ENCODE measurements at regions not wholly inside any gene's neighbourhood (a gene's known extent, or its start where the extent isn't known, plus 50 kb on each side); places are given as distances from the start of the nearest gene placed in this dataset.

DNA sequence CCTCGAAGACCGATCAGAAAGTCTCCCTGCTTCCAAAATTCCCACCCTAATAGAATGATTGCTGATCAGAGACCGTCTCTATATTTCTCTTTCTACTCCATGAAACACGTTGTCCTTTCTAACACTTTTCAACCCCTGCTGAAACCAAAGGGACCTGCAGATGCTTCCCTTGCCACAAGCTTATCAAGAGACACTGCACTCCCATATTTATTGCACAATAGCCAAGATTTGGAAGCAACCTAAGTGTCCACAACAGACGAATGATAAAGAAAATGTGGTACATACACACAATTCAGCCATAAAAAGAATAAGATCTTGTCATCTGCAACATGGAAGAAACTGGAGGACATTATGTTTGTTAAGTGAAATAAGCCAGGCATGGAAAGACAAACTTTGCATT, 125.1 kb downstream of the FOXD1 start:
- DNase-seq = no peak
- intact Hi-C loops (cut with micrococcal nuclease) = no loop called here
- no peaks in the 10 kb centered on the region for H3K9me3 ChIP-seq (replicated peaks)
- peaks cover 83% of the 10 kb centered on the region for H3K27me3 ChIP-seq (ENCODE audit: low read depth)
- H3K4me3 ChIP-seq = no peak overlapping the region
- H3K27ac ChIP-seq (replicated peaks) = no peak overlapping the region
- H3K4me1 ChIP-seq = no peaks in the 10 kb centered on the region
- H3K36me3 ChIP-seq = no peaks in the 10 kb centered on the region
- TF ChIP-seq, protein P1, sequence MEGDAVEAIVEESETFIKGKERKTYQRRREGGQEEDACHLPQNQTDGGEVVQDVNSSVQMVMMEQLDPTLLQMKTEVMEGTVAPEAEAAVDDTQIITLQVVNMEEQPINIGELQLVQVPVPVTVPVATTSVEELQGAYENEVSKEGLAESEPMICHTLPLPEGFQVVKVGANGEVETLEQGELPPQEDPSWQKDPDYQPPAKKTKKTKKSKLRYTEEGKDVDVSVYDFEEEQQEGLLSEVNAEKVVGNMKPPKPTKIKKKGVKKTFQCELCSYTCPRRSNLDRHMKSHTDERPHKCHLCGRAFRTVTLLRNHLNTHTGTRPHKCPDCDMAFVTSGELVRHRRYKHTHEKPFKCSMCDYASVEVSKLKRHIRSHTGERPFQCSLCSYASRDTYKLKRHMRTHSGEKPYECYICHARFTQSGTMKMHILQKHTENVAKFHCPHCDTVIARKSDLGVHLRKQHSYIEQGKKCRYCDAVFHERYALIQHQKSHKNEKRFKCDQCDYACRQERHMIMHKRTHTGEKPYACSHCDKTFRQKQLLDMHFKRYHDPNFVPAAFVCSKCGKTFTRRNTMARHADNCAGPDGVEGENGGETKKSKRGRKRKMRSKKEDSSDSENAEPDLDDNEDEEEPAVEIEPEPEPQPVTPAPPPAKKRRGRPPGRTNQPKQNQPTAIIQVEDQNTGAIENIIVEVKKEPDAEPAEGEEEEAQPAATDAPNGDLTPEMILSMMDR (IDR thresholded peaks at IDR 0.05; ENCODE audit: borderline replicate concordance) = no peak

DNA sequence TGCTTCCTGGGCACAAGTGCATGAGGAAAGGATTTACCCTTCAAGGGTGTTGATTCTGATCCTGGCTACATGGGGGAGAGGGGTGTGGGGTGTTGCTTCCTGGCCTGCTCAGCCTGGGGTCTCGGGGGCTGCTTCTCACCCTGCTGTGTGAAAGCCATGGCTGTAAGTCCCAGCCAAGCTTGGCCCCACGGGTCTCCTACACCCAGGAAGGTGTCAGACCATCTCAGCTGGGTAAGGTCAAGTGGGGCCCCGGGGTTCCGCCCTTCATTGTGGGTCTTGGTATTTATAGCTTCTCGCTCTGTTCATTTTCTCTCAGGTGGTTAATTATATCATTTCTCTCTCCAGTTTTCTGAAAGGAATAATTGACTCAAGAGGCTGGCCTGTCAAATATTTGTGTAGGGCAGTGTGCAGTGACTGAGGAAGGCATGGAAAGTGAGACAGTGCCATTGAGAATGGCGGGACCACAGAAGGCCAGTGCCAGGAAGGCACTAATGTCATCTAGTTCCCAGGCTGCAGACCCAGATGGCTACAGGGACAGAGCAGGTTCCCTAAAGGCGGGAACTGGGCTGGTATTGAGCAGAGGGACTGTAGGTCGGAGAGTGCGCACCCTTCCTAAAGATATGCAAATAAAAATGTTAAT, 126.0 kb downstream of the FOXD1 start:
- Histone ChIP-seq H3K4me3 (no peak overlapping the region), H3K4me1 (no peaks in the 10 kb centered on the region), H3K9me3 (replicated peaks) (no peaks in the 10 kb centered on the region), H3K36me3 (no peaks in the 10 kb centered on the region), H3K27me3 (ENCODE audit: low read depth) (peaks cover 93% of the 10 kb centered on the region), H3K27ac (replicated peaks) (no peak overlapping the region)
- intact Hi-C loops (cut with micrococcal nuclease) = no loop called here
- TF ChIP-seq, protein P1 (IDR thresholded peaks at IDR 0.05; ENCODE audit: borderline replicate concordance) = no peak
- DNase-seq = no peak

DNA sequence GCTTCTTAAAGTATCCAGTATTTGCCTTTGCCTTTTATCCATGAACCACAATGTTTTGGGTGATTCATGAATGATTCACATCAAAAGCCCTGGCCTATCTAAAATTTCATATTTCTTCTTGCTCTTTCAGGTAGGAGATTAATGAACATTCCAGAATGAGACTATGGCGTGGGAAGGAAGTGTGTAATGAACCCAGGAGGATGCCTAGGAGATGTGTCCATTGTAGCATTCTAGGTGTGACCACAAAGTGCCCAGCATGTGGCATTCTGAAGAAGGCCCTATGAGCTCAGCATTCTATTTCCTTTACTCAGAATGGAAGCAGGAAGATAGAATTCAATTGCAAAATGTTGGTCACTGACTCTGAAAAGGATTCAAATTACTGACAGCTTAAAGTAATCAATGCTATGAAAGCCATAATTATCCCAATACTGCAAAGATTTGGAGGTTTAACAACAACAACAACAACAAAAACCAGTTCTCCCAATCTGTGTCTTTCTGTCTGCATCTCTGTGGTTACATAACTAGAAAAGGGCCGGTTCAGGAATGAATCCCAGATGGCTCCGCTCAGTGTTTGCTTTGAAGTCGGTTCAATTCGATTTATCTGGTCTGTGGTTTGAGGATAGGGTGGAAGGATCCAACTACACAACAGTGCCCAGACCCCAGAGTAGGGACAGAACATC, 126.7 kb downstream of the FOXD1 start:
- intact Hi-C loops (cut with micrococcal nuclease) = no loop called here
- DNase-seq = no peak

DNA sequence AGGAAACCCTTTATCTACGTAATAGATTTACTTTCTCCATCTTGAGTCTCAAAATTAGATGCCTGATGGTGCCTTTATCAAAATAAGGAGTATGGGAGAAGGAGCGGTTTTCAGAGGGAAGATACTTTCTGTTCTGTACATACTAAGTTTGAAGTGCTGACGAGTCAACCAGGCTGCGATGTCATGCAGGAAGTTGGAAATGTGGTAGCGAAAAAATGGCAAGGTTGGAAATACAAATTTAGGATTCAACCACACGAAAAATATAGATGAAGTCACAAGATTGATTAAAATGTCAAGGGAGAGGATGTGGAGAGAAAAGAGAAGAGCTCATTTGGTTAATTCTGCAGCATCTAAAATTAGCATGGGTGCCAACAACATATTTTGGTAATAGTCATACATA, 129.5 kb downstream of the FOXD1 start:
- Histone ChIP-seq H3K27ac (replicated peaks) (no peak overlapping the region), H3K36me3 (no peaks in the 10 kb centered on the region), H3K4me1 (no peaks in the 10 kb centered on the region), H3K9me3 (replicated peaks) (no peaks in the 10 kb centered on the region), H3K27me3 (ENCODE audit: low read depth) (peaks cover 98% of the 10 kb centered on the region), H3K4me3 (no peak overlapping the region)
- DNase-seq = no peak
- intact Hi-C loops (cut with micrococcal nuclease) = no loop called here
- TF ChIP-seq, protein P1 (IDR thresholded peaks at IDR 0.05; ENCODE audit: borderline replicate concordance) = no peak

More for the DNA sequence above, 126.7 kb downstream of the FOXD1 start:
- H3K36me3 ChIP-seq = no peaks in the 10 kb centered on the region
- H3K27ac ChIP-seq (replicated peaks) = no peak overlapping the region
- no peak overlapping the region for H3K4me3 ChIP-seq
- TF ChIP-seq, protein P1 (IDR thresholded peaks at IDR 0.05; ENCODE audit: borderline replicate concordance) = no peak
- no peaks in the 10 kb centered on the region for H3K4me1 ChIP-seq
- H3K27me3 ChIP-seq (ENCODE audit: low read depth) = peaks cover 97% of the 10 kb centered on the region
- no peaks in the 10 kb centered on the region for H3K9me3 ChIP-seq (replicated peaks)

DNA sequence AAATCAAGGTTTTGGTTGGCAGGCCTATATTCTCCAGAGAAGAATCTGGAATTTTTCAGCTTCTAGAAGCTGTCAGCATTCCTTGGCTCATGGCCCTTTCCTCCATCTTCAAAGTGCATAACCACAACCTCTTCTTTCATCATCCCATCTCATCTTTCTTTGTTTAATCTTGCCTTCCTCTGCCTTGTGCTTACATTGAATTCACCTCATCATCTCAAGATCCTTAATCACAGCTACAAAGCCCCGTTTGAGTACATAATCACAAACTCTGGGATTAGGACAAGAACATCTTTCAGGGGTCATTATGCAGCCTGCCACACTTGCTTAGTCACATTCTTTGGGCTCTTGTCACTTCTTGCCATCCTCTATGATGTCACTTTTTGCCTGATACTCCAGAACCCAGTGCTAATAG, 130.3 kb downstream of the FOXD1 start:
- TF ChIP-seq, protein P1 (IDR thresholded peaks at IDR 0.05; ENCODE audit: borderline replicate concordance) = no peak
- peaks cover 98% of the 10 kb centered on the region for H3K27me3 ChIP-seq (ENCODE audit: low read depth)
- DNase-seq = no peak
- H3K9me3 ChIP-seq (replicated peaks) = no peaks in the 10 kb centered on the region
- no peaks in the 10 kb centered on the region for H3K36me3 ChIP-seq
- H3K4me1 ChIP-seq = no peaks in the 10 kb centered on the region
- intact Hi-C loops (cut with micrococcal nuclease) = no loop called here
- no peak overlapping the region for H3K27ac ChIP-seq (replicated peaks)
- H3K4me3 ChIP-seq = no peak overlapping the region
